GM19099 (cell line): ENCODE measurements at regions not wholly inside any gene's neighbourhood (a gene's known extent, or its start where the extent isn't known, plus 50 kb on each side); places are given as distances from the start of the nearest gene placed in this dataset.

ENCODE experiments used
- POLR2A ChIP-seq: IDR thresholded peaks from 3 replicates; pipeline ENCODE4 v1.6.1; 2011; ENCODE audit warnings: low read depth; ENCODE audit not compliant: insufficient read length; ENCODE audit errors: extremely low read depth

- no peak for TF ChIP-seq POLR2A
These were observed 485.5 kb upstream of the ID2 start for GRCh38 chr2:8196316-8196715.

GRCh38 chr2:8197101-8197500, 484.8 kb upstream of the ID2 start:
- no peak for TF ChIP-seq POLR2A

- TF ChIP-seq POLR2A, result no peak
These were observed 484.0 kb upstream of the ID2 start for GRCh38 chr2:8197825-8198224.

GRCh38 chr2:8198766-8199382, 483.0 kb upstream of the ID2 start:
- no peak for TF ChIP-seq POLR2A

GRCh38 chr2:8202132-8202531, 479.7 kb upstream of the ID2 start:
- TF ChIP-seq POLR2A, result no peak

- TF ChIP-seq POLR2A, result no peak
These were observed 478.5 kb upstream of the ID2 start for GRCh38 chr2:8203364-8203763.

GRCh38 chr2:8204711-8205110, 477.1 kb upstream of the ID2 start:
- TF ChIP-seq POLR2A, result no peak

GRCh38 chr2:8209494-8209893, 472.4 kb upstream of the ID2 start:
- TF ChIP-seq POLR2A, result no peak

GRCh38 chr2:8211384-8211783, 470.5 kb upstream of the ID2 start:
- no peak for TF ChIP-seq POLR2A

- no peak for TF ChIP-seq POLR2A
These were observed 469.6 kb upstream of the ID2 start for GRCh38 chr2:8212239-8212638.

- no peak for TF ChIP-seq POLR2A
These were observed 467.7 kb upstream of the ID2 start for GRCh38 chr2:8214036-8214615.

GRCh38 chr2:8215159-8215863, 466.5 kb upstream of the ID2 start:
- TF ChIP-seq POLR2A, result no peak

- no peak for TF ChIP-seq POLR2A
These were observed 465.9 kb upstream of the ID2 start for GRCh38 chr2:8215982-8216381.

GRCh38 chr2:8216397-8216796, 465.5 kb upstream of the ID2 start:
- no peak for TF ChIP-seq POLR2A

- no peak for TF ChIP-seq POLR2A
These were observed 464.3 kb upstream of the ID2 start for GRCh38 chr2:8217468-8218030.

GRCh38 chr2:8219096-8219495, 462.8 kb upstream of the ID2 start:
- TF ChIP-seq POLR2A, result no peak
